GM23338 (cell line): ENCODE measurements at regions not wholly inside any gene's neighbourhood (a gene's known extent, or its start where the extent isn't known, plus 50 kb on each side); places are given as distances from the start of the nearest gene placed in this dataset.

ENCODE experiments used
- ATAC-seq: fragments of 200-7000 bp; cut with Tn5 transposase; 3 replicates; pipeline ENCODE4 v1.9.1; 2020
- DNase-seq: peaks from one replicate; pipeline ENCODE4 v3.0.0-alpha.2; 2015; ENCODE audit warnings: low spot score
- H2AFZ ChIP-seq: fragments of 200-600 bp; sonication (generic); 2 replicates; pipeline ENCODE4 v1.8.0; 2016; ENCODE audit warnings: antibody characterized with exemption, mild to moderate bottlenecking, moderate library complexity
- H3F3A ChIP-seq: fragments of 200-600 bp; sonication (generic); replicated peaks from 2 replicates; pipeline ENCODE4 v1.8.0; 2017; ENCODE audit warnings: antibody characterized with exemption, mixed run types, low read depth
- H3K27ac ChIP-seq: fragments of 200-600 bp; sonication (generic); 2 replicates; pipeline ENCODE4 v1.6.1; 2016; ENCODE audit warnings: low read depth
- H3K27me3 ChIP-seq: fragments of 200-600 bp; sonication (generic); 2 replicates; pipeline ENCODE4 v1.8.0; 2016; ENCODE audit warnings: mild to moderate bottlenecking, mixed run types, moderate library complexity; ENCODE audit not compliant: insufficient read depth
- H3K36me3 ChIP-seq: fragments of 200-600 bp; sonication (generic); 2 replicates; pipeline ENCODE4 v1.8.0; 2016; ENCODE audit warnings: mild to moderate bottlenecking; ENCODE audit not compliant: insufficient read depth
- H3K4me1 ChIP-seq: fragments of 200-600 bp; sonication (generic); 2 replicates; pipeline ENCODE4 v1.8.0; 2016; ENCODE audit warnings: mild to moderate bottlenecking, moderate library complexity; ENCODE audit not compliant: insufficient read depth
- H3K4me2 ChIP-seq: fragments of 200-600 bp; sonication (generic); 2 replicates; pipeline ENCODE4 v1.7.1; 2017; ENCODE audit warnings: mixed run types
- H3K4me3 ChIP-seq: fragments of 200-600 bp; sonication (generic); 2 replicates; pipeline ENCODE4 v1.6.1; 2016; ENCODE audit warnings: mixed run types
- H3K79me2 ChIP-seq: fragments of 200-600 bp; sonication (generic); replicated peaks from 2 replicates; pipeline ENCODE4 v1.8.0; 2017; ENCODE audit warnings: mild to moderate bottlenecking; ENCODE audit not compliant: insufficient read depth
- H3K9me2 ChIP-seq: fragments of 200-600 bp; sonication (generic); 2 replicates; pipeline ENCODE4 v1.8.0; 2017; ENCODE audit not compliant: insufficient read depth
- H4K20me1 ChIP-seq: fragments of 200-600 bp; sonication (generic); replicated peaks from 2 replicates; pipeline ENCODE4 v1.8.0; 2017; ENCODE audit warnings: mild to moderate bottlenecking; ENCODE audit not compliant: insufficient read depth
- H3K27ac Mint-ChIP-seq: 2 replicates; pipeline ENCODE4 v1.8.0; 2020; ENCODE audit warnings: inconsistent platforms, mild to moderate bottlenecking, moderate library complexity, mixed read lengths
- H3K27me3 Mint-ChIP-seq: 3 replicates; pipeline ENCODE4 v1.8.0; 2022; ENCODE audit warnings: low read depth, mild to moderate bottlenecking, moderate library complexity, mixed read lengths, inconsistent platforms; ENCODE audit not compliant: insufficient read depth, poor library complexity
- H3K36me3 Mint-ChIP-seq: 3 replicates; pipeline ENCODE4 v1.8.0; 2021; ENCODE audit warnings: low read depth, mild to moderate bottlenecking, inconsistent platforms, moderate library complexity, mixed read lengths
- H3K4me1 Mint-ChIP-seq: 3 replicates; pipeline ENCODE4 v1.8.0; 2020; ENCODE audit warnings: mild to moderate bottlenecking, inconsistent platforms, mixed read lengths
- H3K4me3 Mint-ChIP-seq: 3 replicates; pipeline ENCODE4 v1.8.0; 2021; ENCODE audit warnings: moderate library complexity, mild to moderate bottlenecking, inconsistent platforms, mixed read lengths
- H3K9me3 Mint-ChIP-seq: 3 replicates; pipeline ENCODE4 v1.8.0; 2020; ENCODE audit warnings: moderate library complexity, mild to moderate bottlenecking, inconsistent platforms, mixed read lengths
- EZH2 ChIP-seq: fragments of 200-600 bp; sonication (generic); IDR thresholded peaks from one replicate; pipeline ENCODE4 v1.8.0; 2017; ENCODE audit warnings: antibody characterized with exemption, mild to moderate bottlenecking, low read depth; ENCODE audit not compliant: unreplicated experiment
- EZH2phosphoT487 ChIP-seq: fragments of 200-600 bp; sonication (generic); IDR thresholded peaks from one replicate; pipeline ENCODE4 v1.8.1; 2018; ENCODE audit warnings: antibody characterized with exemption; ENCODE audit not compliant: unreplicated experiment
- NANOG ChIP-seq: IDR thresholded peaks from 2 replicates; pipeline ENCODE4 v1.6.1; 2016; ENCODE audit warnings: antibody characterized with exemption, borderline replicate concordance
- POLR2AphosphoS5 ChIP-seq: IDR thresholded peaks from 2 replicates; pipeline ENCODE4 v1.6.1; 2016; ENCODE audit warnings: antibody characterized with exemption, low read depth
- REST ChIP-seq: IDR thresholded peaks from one replicate; pipeline ENCODE4 v1.6.1; 2018; ENCODE audit warnings: antibody characterized with exemption; ENCODE audit not compliant: unreplicated experiment
- STAT1 ChIP-seq: IDR thresholded peaks from one replicate; pipeline ENCODE4 v1.6.1; 2016; ENCODE audit warnings: antibody characterized with exemption; ENCODE audit not compliant: unreplicated experiment
- ZNF331 ChIP-seq: fragments of 250-450 bp; sonication (Bioruptor Pico); IDR thresholded peaks from 2 replicates; pipeline ENCODE4 v1.5.0; 2020; ENCODE audit warnings: low read depth, mild to moderate bottlenecking, moderate library complexity
- ZNF462 ChIP-seq: fragments of 250-450 bp; sonication (Bioruptor Pico); IDR thresholded peaks from 2 replicates; pipeline ENCODE4 v1.5.0; 2020; ENCODE audit warnings: mild to moderate bottlenecking, moderate library complexity

GRCh38 chr11:28631148-28631547 lies 523.0 kb downstream of the METTL15 start:
- ATAC-seq (no peak), DNase-seq (no peak)
- no peak overlapping the region for H3K27ac ChIP-seq
- no peak overlapping the region for H3K27ac Mint-ChIP-seq
- H3K4me1 Mint-ChIP-seq: peaks cover 17% of the 10 kb centered on the region
- H3K4me3 Mint-ChIP-seq: no peak overlapping the region
- no peaks in the 10 kb centered on the region for H4K20me1 ChIP-seq
- H3K4me3 ChIP-seq: no peak overlapping the region
- H2AFZ ChIP-seq: no peak overlapping the region
- TF ChIP-seq EZH2phosphoT487: no peak
- TF ChIP-seq STAT1: no peak
- TF ChIP-seq NANOG: no peak
- TF ChIP-seq POLR2AphosphoS5: no peak
- H3K4me1 ChIP-seq: no peaks in the 10 kb centered on the region
- H3K36me3 ChIP-seq: no peaks in the 10 kb centered on the region
- no peaks in the 10 kb centered on the region for H3F3A ChIP-seq
- H3K9me3 Mint-ChIP-seq: no peaks in the 10 kb centered on the region
- H3K27me3 Mint-ChIP-seq: peaks cover 3% of the 10 kb centered on the region
- no peak overlapping the region for H3K4me2 ChIP-seq
- H3K27me3 ChIP-seq: no peaks in the 10 kb centered on the region
- H3K36me3 Mint-ChIP-seq: no peaks in the 10 kb centered on the region
- H3K79me2 ChIP-seq: no peaks in the 10 kb centered on the region
- no peaks in the 10 kb centered on the region for H3K9me2 ChIP-seq

GRCh38 chr11:28629235-28629634 lies 521.0 kb downstream of the METTL15 start:
- Mint-ChIP-seq H3K4me3 (no peak overlapping the region), H3K36me3 (no peaks in the 10 kb centered on the region), H3K27me3 (peaks cover 3% of the 10 kb centered on the region), H3K4me1 (peaks cover 17% of the 10 kb centered on the region), H3K9me3 (no peaks in the 10 kb centered on the region), H3K27ac (no peak overlapping the region)
- Histone ChIP-seq H3K27me3 (no peaks in the 10 kb centered on the region), H3K4me1 (no peaks in the 10 kb centered on the region), H3K4me2 (no peak overlapping the region), H4K20me1 (no peaks in the 10 kb centered on the region), H3K27ac (no peak overlapping the region), H3F3A (no peaks in the 10 kb centered on the region), H3K4me3 (no peak overlapping the region), H2AFZ (no peak overlapping the region), H3K9me2 (no peaks in the 10 kb centered on the region), H3K36me3 (no peaks in the 10 kb centered on the region), H3K79me2 (no peaks in the 10 kb centered on the region)
- DNase-seq (no peak), ATAC-seq (no peak)
- TF ChIP-seq ZNF331 (CRISPR knock-in tag): no peak
- TF ChIP-seq POLR2AphosphoS5: no peak
- TF ChIP-seq REST: no peak
- no peak for TF ChIP-seq ZNF462 (CRISPR knock-in tag)
- TF ChIP-seq EZH2: no peak
